GM21526 (cell line): ENCODE measurements at regions not wholly inside any gene's neighbourhood (a gene's known extent, or its start where the extent isn't known, plus 50 kb on each side); places are given as distances from the start of the nearest gene placed in this dataset.
"Not testable (repeated sequence)": the region's sequence is repeated elsewhere in the genome, so short reads cannot be mapped to it uniquely, and the experiment has no call there.

Experiments used
- ATAC-seq: cut with Tn5 transposase; IDR thresholded peaks from one replicate; pipeline ENCODE4 v1.9.1; 2021; ENCODE audit warnings: moderate library complexity; ENCODE audit not compliant: unreplicated experiment, low FRiP score

DNA sequence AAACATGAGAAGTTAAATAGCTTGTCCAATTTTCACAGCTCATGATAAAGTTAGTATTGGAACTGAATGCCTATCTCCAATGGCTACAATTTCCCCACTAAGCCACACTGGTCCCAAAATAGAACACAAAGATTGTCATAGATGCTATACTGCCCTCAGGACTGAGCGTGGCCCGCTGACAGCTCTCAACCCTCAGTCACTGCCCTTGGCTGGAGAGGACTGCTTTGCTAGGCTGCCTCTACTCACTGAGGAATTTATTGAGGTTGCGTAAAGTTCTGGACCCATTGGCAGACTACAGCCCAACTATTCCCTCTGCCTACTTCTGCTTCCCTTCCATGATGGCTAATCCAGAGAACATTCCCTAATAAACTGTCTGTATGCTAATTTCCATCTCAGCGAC, 165.5 kb upstream of the BET1 start:
- no peak for ATAC-seq

DNA sequence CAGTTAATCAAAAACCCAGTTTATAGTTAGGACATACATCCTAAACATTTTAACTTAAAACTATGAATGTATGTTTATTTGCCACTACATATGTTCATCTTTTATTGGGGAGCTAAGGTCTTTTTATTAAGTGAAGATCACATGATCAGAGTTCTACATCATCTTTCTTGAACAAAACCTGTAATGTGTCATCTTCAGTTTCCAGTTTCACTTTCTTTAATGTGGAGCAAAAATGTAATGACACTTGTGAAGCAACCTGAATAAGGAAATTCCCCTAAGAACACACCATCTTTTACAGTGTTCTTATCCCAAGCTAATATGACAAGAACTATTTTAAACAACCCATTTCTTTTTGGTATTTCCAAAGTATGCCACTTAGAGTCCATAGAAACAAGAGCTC, 166.7 kb upstream of the BET1 start:
- peak; percentile 64 for ATAC-seq

DNA sequence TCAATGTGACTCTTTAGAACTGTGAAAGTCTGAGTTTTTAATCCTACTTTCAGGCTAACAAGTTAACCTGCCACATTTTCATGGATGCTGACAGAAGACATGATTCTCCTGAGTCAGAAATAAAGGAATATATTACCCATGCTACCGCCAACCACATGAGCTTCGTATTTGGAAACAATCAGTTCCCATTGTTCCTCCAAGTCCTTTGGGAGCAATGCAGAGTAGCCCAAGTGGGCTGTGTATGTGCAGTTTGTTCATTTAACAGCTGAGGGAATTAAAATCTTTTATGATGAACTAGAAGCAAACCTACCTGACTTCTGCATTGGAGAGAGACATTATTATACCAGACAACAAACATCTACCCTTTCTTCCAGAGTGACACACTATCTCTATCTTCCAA, 169.3 kb upstream of the BET1 start:
- no peak for ATAC-seq

DNA sequence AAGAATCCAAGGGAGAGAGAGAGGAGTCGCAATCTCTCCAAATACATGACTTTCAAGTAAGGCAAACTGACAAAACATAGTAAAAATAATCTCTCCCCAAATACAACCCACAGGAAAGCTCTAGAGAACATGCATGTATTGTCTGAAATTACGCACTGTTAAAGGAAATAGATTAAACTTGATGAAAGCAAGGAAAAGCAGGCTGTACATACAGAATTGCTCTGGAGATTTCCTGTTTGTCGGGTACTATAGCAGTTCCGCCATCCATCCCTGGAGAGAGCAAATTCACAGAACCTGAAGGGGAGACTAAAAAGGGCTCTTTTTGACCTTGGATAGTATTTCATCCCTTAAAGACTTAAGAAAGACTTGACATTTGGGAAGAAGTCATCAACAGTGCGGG, 170.2 kb upstream of the BET1 start:
- no peak for ATAC-seq

DNA sequence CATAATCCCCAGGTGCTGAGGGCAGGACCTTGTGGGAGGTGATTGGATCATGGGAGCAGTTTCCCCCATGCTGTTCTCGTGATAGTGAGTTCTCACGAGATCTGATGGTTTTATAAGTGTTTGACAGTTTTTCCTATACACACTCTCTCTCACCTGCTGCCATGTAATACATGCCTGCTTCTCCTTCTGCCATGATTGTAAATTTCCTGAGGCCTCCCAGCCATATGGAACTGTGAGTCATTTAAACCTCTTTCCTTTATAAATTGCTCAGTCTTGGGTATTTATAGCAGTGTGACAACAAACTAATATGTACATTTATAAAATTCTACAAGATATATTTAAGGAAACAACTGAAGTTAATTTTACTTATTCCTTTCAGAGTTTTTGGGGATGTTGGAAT, 170.8 kb upstream of the BET1 start:
- no peak for ATAC-seq

DNA sequence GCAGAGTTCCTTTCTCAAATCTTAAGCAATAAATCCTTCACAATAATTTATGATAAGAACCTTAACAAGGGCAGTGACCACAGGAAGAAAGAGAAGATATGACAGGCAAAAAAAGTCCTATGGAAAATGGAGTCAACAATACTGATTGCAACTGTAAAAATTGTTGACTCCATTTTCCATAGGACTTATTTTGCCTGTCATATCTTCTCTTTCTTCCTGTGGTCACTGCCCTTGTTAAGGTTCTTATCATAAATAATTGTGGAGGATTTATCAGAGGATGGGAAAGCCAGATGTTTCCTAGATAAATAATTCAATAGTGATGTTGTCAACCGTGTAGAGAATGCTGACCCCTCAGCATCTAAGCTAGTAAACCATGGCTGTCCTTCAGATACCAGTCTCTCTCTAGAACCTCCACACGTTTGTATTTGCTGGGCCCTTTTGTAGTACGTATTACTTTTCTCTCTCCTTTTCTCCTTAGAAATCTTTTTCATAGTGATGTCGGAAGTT, 172.6 kb upstream of the BET1 start:
- ATAC-seq = no peak

DNA sequence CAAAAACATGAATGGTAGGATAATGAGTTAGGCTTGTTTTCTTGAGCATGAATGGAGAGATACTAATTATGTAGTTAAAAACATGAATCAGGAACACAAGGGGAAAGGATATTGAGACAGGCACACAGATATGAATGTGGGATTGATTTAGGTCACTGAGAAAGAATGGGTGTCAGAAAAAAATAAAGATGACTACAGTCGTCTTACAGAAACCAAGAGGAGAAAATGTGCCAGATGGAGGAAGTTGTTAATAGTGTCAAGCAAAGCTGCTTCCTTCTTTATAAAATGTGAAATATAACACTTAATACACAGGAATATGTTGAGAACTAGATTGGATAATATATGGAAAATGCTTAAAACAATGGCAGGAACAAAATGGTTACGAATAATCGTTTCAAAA, 173.3 kb upstream of the BET1 start:
- no peak for ATAC-seq

DNA sequence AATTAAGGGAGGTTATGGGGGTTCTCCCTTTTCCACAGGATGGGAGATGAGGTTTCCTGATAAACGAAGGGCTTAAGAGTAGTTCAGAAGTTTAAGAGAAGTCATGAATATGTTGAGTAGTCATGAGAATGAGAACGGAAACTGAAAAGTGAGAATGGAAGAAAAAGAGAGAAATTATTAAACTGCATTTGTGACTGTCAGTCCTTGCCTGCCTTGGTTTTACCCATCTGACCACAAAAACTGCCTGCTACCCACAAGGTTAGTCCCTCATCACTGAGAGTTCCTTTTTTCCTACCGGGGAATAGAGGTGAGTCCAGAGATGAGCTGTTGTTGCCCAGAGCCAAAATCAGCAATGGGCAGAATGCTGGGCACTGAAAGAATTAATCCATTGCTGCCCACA, 174.1 kb upstream of the BET1 start:
- ATAC-seq = peak; percentile 92

DNA sequence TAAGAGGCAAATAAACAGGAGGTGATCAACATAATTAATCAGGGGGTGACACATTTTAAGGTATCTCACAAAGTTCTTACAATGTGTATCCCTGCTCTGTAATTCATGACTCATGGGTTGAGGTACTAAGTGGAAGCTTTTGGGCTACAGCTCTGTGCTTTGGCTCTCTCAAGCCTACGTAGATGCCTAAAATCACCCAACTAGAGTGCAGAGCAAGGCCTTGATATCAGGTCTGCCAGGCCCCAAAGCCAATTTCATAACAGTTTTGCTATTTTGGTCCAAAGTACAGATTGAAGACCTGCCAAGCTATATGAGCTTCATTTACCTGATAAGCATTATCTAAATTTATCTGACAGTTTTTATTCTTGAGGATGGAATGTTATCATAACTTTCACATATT, 175.3 kb upstream of the BET1 start:
- no peak for ATAC-seq

DNA sequence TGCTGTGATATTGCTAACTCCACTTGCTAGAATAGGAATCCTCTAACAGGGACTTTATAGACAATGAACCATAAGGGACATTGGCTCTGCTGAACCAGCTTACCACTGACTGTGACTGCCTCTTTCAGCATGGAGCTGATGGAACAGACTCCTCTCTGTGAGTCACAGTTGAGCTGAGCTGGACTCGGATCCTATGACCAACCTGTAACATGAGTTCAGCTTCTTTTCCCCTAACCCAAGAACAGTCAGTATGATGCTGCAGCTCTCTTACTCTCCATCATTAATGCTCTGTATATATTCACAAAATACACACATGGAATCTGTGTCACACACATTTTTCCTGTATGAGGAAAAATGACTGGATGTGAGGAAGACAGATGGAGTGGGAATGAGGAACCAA, 177.9 kb upstream of the BET1 start:
- ATAC-seq = no peak

DNA sequence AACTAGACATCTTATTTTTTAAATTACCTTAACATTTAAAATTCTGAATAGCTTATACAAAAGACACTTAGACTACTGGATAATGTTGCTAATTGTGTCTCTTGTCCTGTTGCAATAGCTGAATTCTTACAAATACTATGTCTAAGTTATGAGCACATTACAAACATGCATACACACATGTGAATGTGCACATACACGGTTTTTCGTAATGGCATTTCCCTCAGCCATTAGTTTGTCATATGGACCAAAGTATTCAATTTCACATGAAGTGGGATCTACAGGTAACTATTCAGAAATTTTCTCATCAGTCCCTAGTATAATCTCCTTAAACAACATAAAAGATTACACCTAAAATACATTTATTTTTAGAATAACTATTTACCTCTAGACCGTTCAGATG, 178.6 kb upstream of the BET1 start:
- no peak for ATAC-seq

DNA sequence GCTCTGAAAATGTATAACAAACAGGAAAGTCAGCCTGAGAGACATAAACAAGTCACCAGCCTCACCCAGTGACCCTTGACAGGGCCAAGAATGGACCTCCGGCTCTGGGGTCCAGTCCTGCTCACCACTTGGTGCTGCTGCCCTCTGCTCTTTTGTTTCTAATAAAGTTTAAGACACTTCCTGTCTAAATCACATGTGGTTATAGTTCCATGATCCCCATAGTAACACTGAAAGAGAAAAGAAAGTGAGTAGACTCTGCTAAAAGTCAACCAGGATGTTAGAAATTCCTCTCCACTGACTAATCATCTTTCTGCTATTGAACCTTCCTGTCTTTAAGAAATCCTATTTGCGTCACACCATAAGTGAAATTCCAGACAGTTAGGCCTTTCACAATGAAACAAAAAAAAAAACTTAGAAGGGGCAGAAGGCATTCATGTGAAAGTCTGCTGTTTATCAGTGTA, 179.2 kb upstream of the BET1 start:
- ATAC-seq = no peak

DNA sequence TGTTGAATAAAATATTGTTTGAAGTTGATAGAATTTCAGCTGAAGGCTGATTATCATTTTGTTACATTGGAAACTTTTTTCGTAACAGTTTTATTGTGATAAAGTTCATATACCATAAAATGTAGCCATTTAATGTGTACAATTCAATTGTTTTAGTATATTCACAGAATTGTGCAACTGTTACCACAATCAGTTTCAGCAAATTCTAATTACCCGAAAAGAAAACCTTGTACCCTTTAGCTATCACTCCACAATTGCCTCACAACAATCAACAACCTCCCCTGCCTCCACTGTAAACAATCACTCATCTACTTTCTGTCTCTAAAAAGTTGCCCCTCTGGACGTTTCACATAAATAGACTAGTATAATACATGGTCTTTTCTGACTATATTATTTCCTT, 179.7 kb upstream of the BET1 start:
- ATAC-seq = no peak

DNA sequence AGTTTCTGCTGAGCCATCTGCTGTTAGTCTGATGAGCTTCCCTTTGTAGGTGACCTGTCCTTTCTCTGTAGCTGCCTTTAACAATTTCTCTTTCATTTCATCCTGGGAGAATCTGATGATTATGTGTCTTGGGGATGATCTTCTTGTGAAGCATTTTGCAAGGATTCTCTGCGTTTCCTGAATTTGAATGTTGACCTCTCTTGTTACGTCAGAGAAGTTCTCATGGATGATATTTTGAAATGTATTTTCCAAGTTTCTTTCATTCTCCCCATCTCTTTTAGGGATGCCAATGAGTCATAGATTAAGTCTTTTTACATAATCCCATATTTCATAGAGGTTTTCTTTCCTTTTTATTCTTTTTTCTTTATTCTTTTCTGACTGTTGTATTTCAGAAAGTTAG, 184.2 kb upstream of the BET1 start:
- ATAC-seq = no peak

DNA sequence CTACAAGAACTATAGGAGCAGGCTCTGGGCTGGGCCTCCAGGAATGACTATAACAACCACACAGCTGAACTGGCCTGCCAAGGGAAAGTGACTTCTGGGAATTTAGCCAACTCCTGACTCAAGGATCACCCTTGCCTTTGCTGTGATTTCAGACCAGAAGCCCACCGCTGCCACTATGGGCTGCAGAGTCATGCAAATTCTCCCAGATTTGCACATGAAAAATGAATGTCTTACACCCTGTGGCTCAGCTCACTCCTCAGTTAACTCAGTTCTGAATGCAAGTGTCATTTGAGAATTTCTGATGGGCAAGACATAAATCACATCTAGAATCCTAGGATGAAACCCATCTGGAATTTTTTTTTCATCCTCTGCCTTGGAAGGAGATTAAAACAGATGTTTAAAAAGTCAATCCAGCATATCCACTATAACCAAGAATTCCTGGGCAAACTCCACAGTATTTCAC, 186.5 kb upstream of the BET1 start:
- ATAC-seq = no peak

DNA sequence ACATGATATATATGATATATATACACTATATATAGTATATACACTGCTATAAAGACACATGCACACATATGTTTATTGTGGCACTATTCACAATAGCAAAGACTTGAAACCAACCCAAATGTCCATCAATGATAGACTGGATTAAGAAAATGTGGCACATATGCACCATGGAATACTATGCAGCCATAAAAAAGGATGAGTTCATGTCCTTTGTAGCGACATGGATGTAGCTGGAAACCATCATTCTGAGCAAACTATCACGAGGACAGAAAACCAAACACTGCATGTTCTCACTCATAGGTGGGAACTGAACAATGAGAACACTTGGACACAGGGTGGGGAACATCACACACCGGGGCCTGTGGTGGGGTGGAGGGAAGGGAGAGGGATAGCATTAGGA, 190.3 kb upstream of the BET1 start:
- ATAC-seq = not testable (repeated sequence)

DNA sequence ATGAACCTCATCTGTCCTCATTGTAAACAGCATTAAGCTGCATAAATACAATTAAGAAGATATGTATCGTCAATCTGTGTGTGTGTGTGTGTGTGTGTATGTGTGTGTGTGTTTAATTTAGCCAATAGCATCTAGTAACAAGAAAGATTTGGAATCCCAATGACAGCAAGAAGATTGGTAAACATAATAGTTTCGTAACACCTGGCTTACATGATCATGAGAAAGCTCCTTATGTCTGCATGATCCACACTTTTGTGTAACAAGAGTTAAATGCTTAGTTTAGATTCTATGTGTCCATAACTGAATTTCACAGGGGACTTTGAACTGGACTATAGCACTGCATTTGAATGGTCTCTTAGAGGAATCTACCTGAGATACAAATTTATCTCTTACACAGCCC, 191.0 kb upstream of the BET1 start:
- no peak for ATAC-seq

DNA sequence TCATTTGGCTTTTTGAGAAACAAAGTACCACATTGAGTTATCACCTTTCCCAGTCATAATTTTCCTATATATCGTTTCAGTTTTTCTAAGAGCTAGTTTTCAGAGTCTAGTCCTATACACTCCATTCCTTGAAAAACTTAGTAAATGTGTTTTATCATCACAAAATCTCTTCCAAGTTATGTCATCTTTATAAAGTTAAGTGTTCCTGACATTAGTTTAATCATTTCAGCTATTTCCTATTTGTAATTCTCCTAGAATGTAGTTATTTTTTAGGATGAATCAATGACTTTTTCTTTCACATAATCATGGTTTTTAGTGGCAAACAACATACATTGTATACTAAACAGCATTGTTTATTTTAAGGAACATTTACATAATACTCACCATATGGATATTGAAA, 191.7 kb upstream of the BET1 start:
- no peak for ATAC-seq

DNA sequence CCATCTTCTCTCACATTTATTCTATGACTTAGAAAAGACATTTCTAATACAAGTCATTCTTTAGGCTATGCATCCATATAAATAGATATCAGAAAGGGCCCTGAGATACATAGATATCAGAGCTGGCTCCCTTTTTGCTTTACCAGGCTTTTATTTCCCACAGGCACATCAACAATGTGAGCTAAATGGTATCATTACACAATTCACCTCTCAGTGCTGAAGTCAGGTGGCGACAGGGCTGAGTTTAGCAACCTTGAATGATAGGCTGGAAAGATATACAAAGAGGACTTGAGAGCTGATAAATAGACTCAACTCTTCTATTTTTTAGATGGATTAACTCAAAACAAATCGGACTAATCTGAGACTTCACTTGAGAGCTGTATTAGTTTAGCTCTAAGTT, 189.2 kb upstream of the COL1A2 start:
- ATAC-seq = no peak

DNA sequence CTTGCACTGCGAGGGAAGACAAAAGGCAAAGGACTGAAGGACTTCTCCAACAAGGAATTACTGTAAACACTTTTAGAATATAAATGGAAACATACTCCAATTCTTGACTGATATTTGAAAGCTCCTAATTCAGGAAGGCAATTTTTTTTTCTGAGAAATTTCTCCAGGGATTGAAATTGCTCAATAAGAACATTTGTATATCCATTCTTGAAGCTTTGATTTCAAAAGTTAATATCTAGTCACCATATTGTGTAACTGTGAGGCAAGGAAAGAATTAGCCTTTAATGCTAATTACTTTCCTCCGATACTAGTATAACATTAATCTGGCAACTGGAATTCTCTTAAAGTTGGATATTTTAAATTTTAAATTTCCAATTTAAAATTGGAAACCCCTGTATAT, 188.4 kb upstream of the COL1A2 start:
- ATAC-seq = no peak

DNA sequence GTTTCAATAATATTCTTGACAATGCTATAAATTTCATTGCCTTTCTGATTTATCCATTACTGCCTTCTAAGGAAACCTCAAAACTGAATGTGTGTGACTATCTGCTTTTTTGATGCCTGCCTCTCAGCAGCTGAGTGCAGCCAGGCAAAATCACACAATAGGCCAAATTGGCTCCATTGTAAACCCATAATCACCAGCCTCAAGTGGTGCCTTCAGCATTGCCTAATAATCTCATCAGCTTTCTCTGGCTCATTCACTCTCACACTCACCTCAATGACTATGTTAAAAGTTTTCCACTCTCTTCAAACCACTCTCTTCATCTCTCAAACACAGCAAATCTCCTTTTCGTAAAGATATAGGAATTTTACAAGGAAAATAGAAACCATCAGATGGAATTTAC, 182.5 kb upstream of the COL1A2 start:
- no peak for ATAC-seq

DNA sequence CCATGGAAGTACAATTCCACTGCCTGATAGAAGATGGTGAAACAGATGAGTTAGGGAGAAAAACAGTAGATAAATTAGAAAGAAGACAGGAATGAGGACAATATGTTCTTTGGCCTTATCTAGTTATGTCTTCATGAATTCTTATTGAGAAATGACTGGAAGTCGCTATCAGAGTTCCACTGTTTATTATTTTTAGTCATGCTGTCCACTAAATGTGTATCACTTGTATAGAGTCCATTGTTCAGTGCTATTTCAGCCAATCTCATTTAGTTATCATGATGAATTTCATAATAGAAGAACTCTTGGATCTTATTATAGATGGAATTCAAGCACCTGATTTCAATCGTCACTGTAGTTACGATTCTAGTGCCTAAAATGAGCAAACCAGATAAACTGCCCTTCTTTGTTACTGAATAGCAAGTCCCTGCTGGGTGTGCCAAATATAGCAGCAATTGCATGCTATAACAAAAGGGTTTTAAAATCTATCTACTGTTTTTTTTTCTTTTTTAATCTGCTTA, 177.7 kb upstream of the COL1A2 start:
- no peak for ATAC-seq

DNA sequence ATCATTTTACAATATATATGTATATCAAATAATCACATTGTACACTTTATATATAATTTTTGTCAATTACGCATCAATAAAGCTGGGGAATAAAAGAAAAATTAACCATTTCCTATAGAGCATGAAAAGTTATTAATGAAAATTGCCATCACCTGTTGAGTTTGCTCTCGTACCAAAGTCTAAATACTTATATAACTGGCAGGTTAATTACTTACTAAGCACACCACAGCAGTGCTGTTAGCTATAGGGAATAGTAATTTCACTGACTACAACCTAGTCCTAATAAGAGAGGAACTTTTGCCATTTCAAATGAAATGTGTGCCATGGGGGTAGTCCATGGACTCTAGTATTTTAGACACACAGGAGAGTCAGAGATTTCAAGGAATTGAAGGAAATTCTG, 176.9 kb upstream of the COL1A2 start:
- ATAC-seq = no peak
